Suprapubic skin (tissue), 4 donors: ENCODE measurements at regions not wholly inside any gene's neighbourhood (a gene's known extent, or its start where the extent isn't known, plus 50 kb on each side); places are given as distances from the start of the nearest gene placed in this dataset.

Experiments used
- DNase-seq, 2 donors: peaks; one replicate each; pipeline ENCODE4 v3.0.0-alpha.2; 2019; ENCODE audit warnings: low spot score in 2 of 2
- H3K27ac ChIP-seq: fragments of 200-600 bp; sonication (generic); one replicate; pipeline ENCODE4 v1.5.1; 2019
- H3K27me3 ChIP-seq: fragments of 200-600 bp; sonication (generic); one replicate; pipeline ENCODE4 v1.5.1; 2019
- H3K36me3 ChIP-seq: fragments of 200-600 bp; sonication (generic); one replicate; pipeline ENCODE4 v1.5.1; 2019
- H3K4me1 ChIP-seq: fragments of 200-600 bp; sonication (generic); one replicate; pipeline ENCODE4 v1.5.1; 2019
- H3K4me3 ChIP-seq: fragments of 200-600 bp; sonication (generic); one replicate; pipeline ENCODE4 v1.5.1; 2019; ENCODE audit warnings: mild to moderate bottlenecking
- H3K9me3 ChIP-seq: fragments of 200-600 bp; sonication (generic); one replicate; pipeline ENCODE4 v1.5.1; 2019
- EP300 ChIP-seq: sonication (generic); formaldehyde crosslinking; IDR thresholded peaks from one replicate; pipeline ENCODE4 v1.6.1; 2017; ENCODE audit warnings: antibody characterized with exemption
- POLR2A ChIP-seq, 2 donors: fragments of 450-650 bp; IDR thresholded peaks; one replicate each; pipeline ENCODE4 v1.6.1; 2017; ENCODE audit warnings: antibody characterized with exemption in 2 of 2, mild to moderate bottlenecking in 2 of 2, moderate library complexity in 2 of 2
- POLR2AphosphoS5 ChIP-seq, 3 donors: sonication (generic); formaldehyde crosslinking; IDR thresholded peaks; one replicate each; pipeline ENCODE4 v1.6.1; 2017; ENCODE audit warnings: antibody characterized with exemption in 3 of 3
- WGBS: methylation state at CpG from one replicate; pipeline ENCODE4 v1.1.5; 2018; 5-methylcytosine and 5-hydroxymethylcytosine counted together
- TF ChIP-seq, protein P1 (sequence below), 2 donors: fragments of 200-600 bp in 1 of 2; fragments of 450-650 bp in 1 of 2; sonication (generic) in 1 of 2; IDR thresholded peaks; one replicate each; pipeline ENCODE4 v1.5.1; 2016 to 2019; ENCODE audit warnings: antibody characterized with exemption in 2 of 2, mild to moderate bottlenecking in 1 of 2, moderate library complexity in 1 of 2

DNA sequence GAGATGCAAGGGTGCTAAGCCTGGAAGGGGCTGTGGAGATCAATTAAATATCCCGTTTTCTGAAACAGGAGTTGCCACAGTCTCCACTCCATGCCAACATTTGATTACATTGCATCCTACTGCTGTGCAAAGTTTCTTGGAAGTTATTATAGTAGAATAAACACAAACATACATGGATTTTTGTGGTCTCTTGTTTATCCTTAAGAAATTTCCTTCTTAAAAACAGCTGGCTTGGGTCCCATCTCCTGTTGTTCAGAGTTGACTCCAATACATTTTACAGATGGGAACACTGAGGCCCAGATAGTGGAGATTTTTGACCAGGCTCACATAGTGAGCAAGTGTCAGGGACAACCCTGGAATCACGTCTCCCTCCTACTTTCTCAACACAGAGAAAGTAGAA, 124.0 kb upstream of the ADAMTS18 start:
- Histone ChIP-seq H3K36me3 (no peaks in the 10 kb centered on the region), H3K4me3 (no peak overlapping the region), H3K4me1 (no peaks in the 10 kb centered on the region), H3K9me3 (no peaks in the 10 kb centered on the region), H3K27me3 (no peaks in the 10 kb centered on the region), H3K27ac (no peak overlapping the region)
- no peak for DNase-seq
- 78% methylated on average over 2 of the region's 2 CpGs for WGBS
- TF ChIP-seq, protein P1, sequence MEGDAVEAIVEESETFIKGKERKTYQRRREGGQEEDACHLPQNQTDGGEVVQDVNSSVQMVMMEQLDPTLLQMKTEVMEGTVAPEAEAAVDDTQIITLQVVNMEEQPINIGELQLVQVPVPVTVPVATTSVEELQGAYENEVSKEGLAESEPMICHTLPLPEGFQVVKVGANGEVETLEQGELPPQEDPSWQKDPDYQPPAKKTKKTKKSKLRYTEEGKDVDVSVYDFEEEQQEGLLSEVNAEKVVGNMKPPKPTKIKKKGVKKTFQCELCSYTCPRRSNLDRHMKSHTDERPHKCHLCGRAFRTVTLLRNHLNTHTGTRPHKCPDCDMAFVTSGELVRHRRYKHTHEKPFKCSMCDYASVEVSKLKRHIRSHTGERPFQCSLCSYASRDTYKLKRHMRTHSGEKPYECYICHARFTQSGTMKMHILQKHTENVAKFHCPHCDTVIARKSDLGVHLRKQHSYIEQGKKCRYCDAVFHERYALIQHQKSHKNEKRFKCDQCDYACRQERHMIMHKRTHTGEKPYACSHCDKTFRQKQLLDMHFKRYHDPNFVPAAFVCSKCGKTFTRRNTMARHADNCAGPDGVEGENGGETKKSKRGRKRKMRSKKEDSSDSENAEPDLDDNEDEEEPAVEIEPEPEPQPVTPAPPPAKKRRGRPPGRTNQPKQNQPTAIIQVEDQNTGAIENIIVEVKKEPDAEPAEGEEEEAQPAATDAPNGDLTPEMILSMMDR (IDR thresholded peaks at IDR 0.05): no peak
- TF ChIP-seq POLR2AphosphoS5 (IDR thresholded peaks at IDR 0.05) (no peak), POLR2A (IDR thresholded peaks at IDR 0.05) (no peak), EP300 (no peak)

DNA sequence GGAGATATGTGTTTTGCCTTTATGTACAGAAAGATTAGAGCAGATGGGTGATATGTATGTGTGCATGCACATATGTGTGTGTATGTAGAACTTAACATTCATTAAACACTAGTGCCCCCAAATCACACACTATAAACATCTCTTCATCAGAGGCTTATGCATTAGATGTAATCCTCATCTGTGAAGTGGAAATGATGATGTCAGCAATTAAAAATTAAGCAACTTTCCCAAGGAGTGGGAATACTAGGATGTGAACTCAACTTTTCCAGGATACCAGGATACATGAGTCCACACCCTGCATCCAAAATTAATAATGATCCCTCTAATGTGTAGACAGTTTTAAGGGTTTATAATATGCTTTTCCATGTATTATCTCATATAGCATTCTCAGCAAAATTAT, 127.7 kb upstream of the ADAMTS18 start:
- Histone ChIP-seq H3K27ac (no peak overlapping the region), H3K27me3 (no peaks in the 10 kb centered on the region), H3K4me3 (no peak overlapping the region), H3K36me3 (no peaks in the 10 kb centered on the region), H3K9me3 (no peaks in the 10 kb centered on the region), H3K4me1 (no peaks in the 10 kb centered on the region)
- TF ChIP-seq EP300 (no peak), POLR2A (IDR thresholded peaks at IDR 0.05) (no peak), POLR2AphosphoS5 (IDR thresholded peaks at IDR 0.05) (no peak)
- no peak for DNase-seq

DNA sequence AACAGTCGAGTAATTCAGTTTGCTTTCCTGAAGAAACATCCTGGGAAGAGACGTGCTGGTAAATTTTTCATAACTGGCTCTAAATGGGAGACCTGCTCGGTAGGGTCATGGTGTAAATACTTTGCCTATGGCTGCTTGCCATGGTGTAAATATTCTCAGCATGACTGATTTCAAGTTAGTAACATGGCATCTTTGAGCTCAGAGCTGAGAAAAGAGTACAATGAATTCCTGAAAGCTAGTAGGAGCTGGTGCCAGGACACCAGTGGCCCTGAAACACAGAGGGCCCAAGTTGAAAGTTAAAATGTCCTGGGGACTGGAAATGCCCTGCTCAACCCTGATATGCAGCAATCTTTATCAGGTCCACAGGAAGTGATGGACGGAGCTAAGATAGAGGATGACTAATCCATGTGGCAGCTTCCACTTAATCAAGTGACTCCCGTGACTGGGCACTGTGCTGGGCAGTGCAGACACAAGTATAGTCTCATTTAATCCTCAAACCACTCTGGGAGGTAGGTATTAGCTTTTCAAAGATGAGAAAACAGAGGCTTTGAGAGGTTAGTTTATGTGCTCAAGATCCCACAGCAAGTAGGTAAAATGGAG, 130.1 kb upstream of the ADAMTS18 start:
- DNase-seq: no peak
- Histone ChIP-seq H3K36me3 (no peaks in the 10 kb centered on the region), H3K9me3 (no peaks in the 10 kb centered on the region), H3K27me3 (no peaks in the 10 kb centered on the region), H3K4me3 (no peak overlapping the region), H3K27ac (no peak overlapping the region), H3K4me1 (no peaks in the 10 kb centered on the region)
- WGBS: 60% methylated on average over 5 of the region's 5 CpGs
- TF ChIP-seq EP300: no peak
- no peak for TF ChIP-seq POLR2AphosphoS5 (IDR thresholded peaks at IDR 0.05)
- TF ChIP-seq, protein P1 (IDR thresholded peaks at IDR 0.05): no peak
- TF ChIP-seq POLR2A (IDR thresholded peaks at IDR 0.05): no peak

DNA sequence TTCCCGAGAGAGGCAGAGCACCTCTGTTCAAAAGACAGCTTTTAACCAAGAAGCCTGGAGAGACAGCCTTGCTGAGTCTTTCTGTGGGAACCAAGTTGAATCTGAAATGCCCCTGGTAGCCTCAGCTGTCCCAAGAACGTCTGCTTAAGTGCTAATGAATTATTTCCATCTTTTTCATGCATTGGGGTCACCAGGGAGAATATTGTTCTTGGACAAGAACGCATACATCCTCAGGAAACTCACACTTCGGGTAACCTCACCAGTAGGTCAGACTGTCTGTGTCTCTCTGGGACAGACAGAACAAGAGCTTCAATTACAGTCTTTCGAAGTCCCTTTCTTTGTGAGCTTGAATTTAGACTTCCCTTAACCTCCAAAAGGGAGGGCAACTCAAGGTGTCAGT, 134.6 kb upstream of the ADAMTS18 start:
- Histone ChIP-seq H3K4me1 (no peaks in the 10 kb centered on the region), H3K4me3 (no peak overlapping the region), H3K9me3 (no peaks in the 10 kb centered on the region), H3K27me3 (no peaks in the 10 kb centered on the region), H3K36me3 (no peaks in the 10 kb centered on the region), H3K27ac (no peak overlapping the region)
- no peak for TF ChIP-seq POLR2A (IDR thresholded peaks at IDR 0.05)
- TF ChIP-seq, protein P1 (IDR thresholded peaks at IDR 0.05): no peak
- no peak for TF ChIP-seq POLR2AphosphoS5 (IDR thresholded peaks at IDR 0.05)
- no peak for TF ChIP-seq EP300
- 58% methylated on average over 5 of the region's 5 CpGs for WGBS
- DNase-seq: no peak

DNA sequence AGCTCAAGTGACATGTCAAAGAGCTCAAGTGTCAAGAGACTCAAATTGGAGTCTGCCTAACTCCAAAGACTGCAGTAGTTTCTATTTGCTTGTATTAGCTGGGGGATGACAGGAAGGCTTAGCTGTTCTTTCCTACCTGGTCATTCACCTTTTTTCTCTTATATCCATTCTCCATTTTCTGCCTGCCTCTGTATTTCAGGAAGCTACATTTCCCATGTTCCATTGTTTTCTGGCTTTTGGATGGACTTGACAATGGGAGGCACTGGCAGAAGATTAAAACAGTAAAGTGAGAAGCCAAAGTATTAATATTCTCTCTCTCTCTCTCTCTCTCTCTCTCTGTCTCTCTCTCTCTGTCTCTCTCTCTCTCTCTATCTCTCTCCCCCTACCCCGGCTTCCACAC, 135.7 kb upstream of the ADAMTS18 start:
- no peaks in the 10 kb centered on the region for H3K4me1 ChIP-seq
- no peaks in the 10 kb centered on the region for H3K9me3 ChIP-seq
- H3K4me3 ChIP-seq: no peak overlapping the region
- H3K27ac ChIP-seq: no peak overlapping the region
- no peaks in the 10 kb centered on the region for H3K27me3 ChIP-seq
- no peak for DNase-seq
- TF ChIP-seq POLR2A (IDR thresholded peaks at IDR 0.05): no peak
- TF ChIP-seq, protein P1 (IDR thresholded peaks at IDR 0.05): no peak
- TF ChIP-seq POLR2AphosphoS5 (IDR thresholded peaks at IDR 0.05): no peak
- no peak for TF ChIP-seq EP300
- 85% methylated on average over 1 of the region's 1 CpG for WGBS
- no peaks in the 10 kb centered on the region for H3K36me3 ChIP-seq
